HG02884 (cell line): ENCODE measurements at regions not wholly inside any gene's neighbourhood (a gene's known extent, or its start where the extent isn't known, plus 50 kb on each side); places are given as distances from the start of the nearest gene placed in this dataset.

Experiments used
- ATAC-seq: cut with Tn5 transposase; IDR thresholded peaks from one replicate; pipeline ENCODE4 v1.9.1; 2021; ENCODE audit warnings: mild to moderate bottlenecking, moderate library complexity; ENCODE audit not compliant: unreplicated experiment

- ATAC-seq: no peak
These were observed 181.5 kb upstream of the GSE1 start for GRCh38 chr16:85431431-85432124.

DNA sequence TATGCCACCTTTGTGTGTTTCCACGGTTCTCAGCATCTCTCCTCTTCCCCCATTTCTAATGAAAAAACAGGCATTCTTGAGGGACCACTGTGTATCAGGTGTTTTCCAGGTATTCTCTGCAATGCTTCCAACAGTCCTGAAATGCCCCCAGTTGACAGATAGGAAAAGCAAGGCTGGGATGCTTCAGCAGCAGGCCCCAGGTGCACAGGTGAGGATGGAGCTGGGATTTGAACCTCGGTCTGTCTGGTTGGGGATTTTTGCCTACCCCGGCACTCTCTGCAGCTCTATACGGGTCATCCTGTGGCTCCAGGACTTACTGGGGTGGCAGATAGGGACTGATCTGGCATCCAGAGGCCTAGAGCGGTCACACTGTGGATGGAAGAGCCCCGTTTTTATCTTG, 180.5 kb upstream of the GSE1 start:
- no peak for ATAC-seq

GRCh38 chr16:85433477-85433876, 179.6 kb upstream of the GSE1 start:
- no peak for ATAC-seq

DNA sequence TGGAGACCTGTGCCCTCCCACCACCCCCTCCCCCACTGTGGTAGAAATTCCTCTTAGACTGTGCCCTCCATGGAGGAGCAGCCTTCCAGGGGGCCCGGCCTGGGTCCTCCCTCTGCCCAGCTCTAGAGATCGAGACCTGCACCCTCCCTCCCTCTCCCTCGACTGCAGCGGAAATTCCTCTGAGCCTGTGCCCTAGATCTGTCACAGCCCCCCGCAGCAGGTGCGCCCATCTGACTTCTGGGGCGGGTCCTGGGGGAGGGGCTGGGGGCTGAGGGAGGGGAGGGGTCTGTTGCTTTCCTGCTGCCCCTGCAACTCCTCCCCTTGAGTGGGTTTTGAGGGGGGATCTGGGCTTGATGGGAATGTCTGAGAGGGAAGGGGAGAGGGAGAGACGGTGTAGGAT, 177.8 kb upstream of the GSE1 start:
- ATAC-seq: no peak

GRCh38 chr16:85435700-85436099, 177.4 kb upstream of the GSE1 start:
- no peak for ATAC-seq

- no peak for ATAC-seq
These were observed 176.9 kb upstream of the GSE1 start for GRCh38 chr16:85436207-85436606.

DNA sequence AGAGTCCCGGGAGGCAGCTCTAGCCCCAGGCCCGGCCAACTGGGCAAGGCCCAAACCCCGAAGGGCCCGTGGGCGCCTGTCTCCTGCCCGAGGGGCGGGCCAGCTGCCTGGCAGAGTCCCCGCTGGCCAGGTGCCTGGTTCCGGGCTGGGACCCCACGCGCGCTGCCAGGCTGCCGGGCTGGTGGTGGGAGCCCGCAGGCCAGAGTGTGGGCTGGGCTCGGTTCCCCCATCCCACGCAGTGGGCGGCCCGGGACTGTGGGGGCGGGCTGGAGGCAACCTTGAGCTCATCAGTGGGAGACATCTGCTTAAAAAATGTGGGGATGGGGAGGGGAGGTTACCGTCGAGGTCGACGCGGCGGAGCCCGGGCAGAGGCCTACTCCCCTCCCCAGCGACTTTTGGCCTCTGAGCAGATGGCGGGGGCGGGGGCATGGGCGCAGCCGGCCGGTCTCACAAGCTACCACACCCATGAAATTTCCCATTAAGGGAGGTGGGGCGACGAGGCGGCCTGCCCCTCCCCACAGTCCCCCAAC, 176.4 kb upstream of the GSE1 start:
- ATAC-seq: no peak

DNA sequence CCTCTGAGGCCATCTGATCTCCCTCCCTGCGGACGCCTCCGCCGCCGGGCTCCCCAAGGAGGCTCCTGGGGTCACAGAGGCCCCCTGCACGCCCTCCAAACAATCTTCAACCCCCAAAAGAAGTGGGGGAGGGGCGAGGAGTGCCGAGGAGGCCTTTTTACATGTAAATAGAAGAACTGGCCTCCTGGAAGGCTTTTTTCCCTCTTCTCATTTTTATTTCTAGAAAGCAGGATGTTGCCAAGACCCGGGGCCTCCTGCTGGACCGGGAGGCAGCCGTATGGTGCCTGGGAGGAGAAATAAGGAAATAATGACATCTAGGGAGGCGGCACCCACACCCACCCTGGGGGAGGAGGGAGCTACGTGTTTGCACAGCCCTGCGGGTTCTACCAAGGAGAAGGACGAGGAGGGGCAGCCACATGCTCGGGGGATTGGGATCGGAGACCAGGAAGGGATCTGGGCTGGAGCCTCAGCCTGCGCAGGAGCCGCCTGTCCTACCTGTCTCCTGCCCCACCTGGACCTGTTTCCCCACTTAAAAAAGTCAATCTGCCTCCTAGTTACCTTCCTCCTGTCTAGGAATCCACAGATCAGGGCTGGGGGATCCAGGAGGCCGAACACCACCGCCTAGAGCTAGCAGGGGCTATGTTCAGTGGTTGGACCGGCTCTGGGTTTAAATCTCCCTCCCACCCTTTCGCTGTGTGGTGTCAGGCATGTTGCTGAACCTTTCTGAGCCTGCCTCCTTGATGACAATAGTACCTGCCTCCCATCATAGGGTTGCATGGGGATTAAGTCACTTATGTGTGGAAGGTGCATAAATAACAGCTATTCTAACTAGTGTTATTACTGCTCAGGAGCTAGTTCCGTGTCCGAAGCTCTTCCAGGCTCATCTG, 175.7 kb upstream of the GSE1 start:
- no peak for ATAC-seq

DNA sequence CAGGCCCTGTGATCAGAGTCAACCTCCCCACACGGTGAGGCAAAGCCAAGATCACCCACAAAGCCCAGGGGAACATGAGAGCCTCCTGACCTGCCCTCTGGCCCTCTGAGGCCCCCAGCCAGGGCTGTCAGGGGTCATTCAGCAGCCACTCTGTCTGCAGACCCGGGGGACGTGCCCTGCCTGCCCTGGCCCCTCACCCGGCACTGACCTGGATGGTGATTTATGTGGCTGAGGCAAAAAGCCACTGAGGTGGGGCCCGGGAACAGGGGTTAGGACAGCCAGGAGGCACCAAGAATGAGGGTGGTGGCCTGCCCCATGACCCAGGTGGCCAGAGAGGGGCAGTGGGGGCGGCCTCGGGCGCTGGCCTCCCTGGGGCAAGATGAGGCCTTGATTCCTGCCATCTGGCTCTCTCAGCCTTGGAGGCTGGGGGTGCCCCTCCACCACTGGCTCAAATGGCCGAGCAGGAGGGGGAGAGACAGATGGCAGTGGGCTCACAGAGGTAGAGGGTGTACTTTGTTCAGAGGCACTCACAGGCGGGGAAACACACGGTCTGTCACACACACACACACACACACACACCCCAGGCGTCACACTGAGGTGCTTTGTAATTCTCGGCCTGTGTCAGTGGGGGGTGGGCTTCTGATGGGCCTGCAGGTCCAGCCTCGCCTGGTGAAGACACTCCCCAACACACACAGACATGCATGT, 174.0 kb upstream of the GSE1 start:
- ATAC-seq: no peak

DNA sequence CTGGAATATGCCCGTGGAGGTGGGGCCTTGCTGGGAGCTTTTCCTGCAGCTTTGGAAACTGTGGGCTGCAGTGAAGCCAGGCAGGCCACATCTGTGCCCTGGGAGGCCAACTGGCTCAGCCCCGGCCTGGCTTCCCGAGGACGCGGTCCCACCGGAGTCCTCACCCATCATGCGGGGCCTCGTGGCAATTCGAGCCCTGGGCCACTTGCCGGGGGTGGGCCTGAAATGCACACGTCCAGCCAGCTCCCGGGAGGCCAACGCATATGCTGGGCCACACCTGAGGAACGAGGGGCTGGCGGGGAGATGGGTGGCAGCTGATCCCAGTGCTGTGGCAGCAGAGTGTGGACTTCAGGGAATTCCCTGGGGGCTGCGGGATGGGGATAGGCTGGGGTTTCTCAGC, 172.4 kb upstream of the GSE1 start:
- ATAC-seq: no peak

GRCh38 chr16:85441189-85441889, 171.8 kb upstream of the GSE1 start:
- no peak for ATAC-seq

- ATAC-seq: no peak
These were observed 171.0 kb upstream of the GSE1 start for GRCh38 chr16:85441890-85442670.

GRCh38 chr16:85443116-85443515, 170.0 kb upstream of the GSE1 start:
- ATAC-seq: no peak

DNA sequence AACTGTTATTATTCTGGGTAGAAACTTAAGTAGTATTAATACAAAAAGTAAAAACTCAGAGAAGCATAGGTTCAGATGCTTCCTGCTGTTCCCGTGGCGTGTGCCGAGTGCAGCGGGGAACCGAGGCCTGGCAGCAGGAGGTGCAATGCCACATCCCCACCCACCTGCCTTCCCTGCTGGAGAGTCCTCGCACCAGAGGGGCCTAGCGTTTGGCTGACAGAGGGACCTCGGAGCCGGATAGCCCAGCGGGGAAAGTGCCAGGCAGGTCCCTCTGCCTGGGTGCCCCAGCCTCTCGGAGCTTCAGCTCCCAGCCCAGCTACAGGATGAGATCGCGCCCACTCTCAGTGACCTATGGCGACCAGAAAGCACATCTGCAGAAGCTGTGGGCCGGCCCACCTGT, 169.6 kb upstream of the GSE1 start:
- no peak for ATAC-seq

- ATAC-seq: no peak
These were observed 167.9 kb upstream of the GSE1 start for GRCh38 chr16:85445064-85445778.

- no peak for ATAC-seq
These were observed 167.3 kb upstream of the GSE1 start for GRCh38 chr16:85445779-85446222.

GRCh38 chr16:85446951-85447692, 166.0 kb upstream of the GSE1 start:
- ATAC-seq: no peak

- ATAC-seq: no peak
These were observed 165.3 kb upstream of the GSE1 start for GRCh38 chr16:85447693-85448313.
